HG02840 (cell line): ENCODE measurements at regions not wholly inside any gene's neighbourhood (a gene's known extent, or its start where the extent isn't known, plus 50 kb on each side); places are given as distances from the start of the nearest gene placed in this dataset.

ENCODE experiments used
- ATAC-seq: cut with Tn5 transposase; IDR thresholded peaks from one replicate; pipeline ENCODE4 v1.9.1; 2021; ENCODE audit warnings: mild to moderate bottlenecking, moderate library complexity, moderate number of reproducible peaks; ENCODE audit not compliant: unreplicated experiment, low FRiP score

DNA sequence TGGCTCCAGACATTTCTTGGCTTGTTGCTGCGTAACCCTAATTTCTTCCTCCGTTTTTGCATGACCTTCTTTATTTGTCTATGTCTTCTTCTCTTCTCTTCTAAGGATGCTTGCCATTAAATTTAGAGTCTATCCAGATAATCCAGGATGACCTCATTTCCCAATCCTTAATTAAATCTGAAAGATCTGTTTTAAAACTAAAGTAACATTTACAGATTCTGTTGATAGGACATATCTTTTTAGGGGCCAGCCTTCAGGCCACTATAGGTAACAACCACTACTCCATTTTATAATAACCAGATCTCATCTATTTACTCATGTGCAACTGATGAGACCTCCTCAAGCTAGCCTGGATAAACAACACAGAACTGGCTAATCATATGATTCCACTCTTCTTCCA lies 490.5 kb upstream of the SLC10A2 start:
- ATAC-seq: no peak

DNA sequence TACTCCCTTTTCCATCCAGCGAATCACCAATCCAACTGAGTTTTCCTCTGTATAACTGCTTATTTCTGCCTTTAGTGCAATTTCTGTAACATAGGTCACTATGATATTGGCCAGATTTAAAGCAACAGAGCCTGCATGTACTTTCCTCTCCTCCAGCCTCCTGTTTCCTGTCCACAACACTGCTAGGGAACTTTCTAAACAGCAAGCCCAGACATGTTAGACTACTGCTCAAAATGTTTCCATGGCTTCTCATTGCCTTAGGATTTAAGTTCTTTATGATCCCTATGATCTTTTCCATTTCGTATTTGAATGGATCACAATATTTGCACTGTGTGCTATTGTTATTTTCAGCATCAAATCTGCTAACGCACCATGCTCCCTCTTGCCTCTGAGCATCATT lies 481.7 kb upstream of the SLC10A2 start:
- no peak for ATAC-seq

DNA sequence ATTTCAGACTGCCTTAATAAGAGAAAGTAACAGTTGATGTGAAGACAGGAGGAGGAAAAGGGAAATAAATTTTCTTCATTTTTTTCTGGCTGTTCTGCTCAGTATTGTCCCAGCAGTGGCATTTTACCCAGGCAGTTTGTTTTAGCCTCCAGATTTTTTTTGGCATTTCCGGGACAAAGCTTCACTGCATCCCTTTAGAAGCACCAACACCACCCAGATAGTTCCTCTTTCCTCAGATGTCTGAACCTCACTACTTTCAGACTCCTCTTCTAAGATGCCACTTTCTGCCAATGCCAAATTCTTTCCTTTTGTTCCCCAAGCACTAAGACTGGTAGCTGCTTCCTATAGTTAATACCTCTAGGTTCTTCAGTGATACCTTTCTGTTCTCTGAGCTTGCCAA lies 480.1 kb upstream of the SLC10A2 start:
- no peak for ATAC-seq

DNA sequence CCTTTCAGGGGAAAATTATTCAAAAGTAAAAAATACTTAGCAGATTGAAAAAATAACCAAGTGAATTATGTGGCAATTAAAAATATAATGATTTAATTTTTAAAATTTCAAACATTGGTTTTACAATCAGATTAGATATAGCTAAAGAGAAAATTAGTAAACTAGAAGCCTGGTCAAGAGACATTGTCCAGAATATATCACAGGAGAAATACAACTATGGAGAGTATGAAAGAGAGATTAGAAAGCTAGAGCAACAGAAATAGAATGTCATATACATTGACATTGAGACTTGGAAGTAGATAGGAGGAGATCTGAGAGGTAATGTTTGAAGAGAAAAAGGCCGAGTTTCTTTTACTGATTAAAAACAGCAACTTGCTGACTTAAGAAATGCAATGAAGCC lies 476.4 kb upstream of the SLC10A2 start:
- ATAC-seq: no peak

DNA sequence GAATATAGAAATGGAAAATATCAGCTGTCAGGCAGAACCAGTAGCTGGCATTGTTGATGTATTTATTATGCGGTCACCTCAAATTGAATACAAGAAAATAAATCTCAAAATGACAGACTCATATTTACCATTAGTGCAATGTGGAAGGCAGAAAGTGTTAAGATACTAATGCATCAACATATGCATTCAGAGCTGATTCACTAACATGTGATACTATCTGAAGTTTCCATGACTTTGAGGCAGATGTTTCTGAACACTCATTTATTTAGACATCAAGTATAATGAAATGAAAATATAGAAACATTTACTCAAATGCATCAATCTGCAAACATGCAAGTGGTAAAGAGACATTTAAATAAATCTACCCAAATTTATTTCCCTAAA lies 474.2 kb upstream of the SLC10A2 start:
- no peak for ATAC-seq

DNA sequence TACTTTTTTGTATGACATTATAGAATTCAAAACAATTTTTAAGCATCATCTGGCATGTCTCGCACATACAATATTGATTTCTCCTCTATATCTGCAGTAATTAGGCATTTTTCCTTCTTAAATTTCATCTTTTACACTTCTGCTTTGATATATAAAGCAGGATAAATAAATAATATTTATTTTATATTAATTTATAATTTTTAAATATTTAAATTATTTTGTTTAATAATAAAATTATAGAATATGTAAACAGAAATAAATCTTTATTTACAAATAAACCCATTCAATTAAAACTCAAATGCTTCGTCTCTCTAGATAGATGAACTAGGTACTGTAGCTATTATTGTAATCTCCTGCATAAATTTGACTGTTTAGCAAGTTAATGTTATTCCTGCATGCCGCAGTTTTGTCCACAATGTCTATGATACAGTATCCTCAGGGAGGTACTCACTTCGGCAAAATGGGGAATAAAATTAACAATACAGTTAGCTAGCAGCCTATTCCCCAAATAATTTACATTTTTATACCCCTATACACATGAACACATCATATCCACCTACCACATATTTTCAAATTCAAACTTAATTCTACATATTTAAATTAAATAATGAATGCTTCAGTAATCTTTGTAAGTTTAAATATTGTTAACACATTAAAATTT lies 473.6 kb upstream of the SLC10A2 start:
- no peak for ATAC-seq

DNA sequence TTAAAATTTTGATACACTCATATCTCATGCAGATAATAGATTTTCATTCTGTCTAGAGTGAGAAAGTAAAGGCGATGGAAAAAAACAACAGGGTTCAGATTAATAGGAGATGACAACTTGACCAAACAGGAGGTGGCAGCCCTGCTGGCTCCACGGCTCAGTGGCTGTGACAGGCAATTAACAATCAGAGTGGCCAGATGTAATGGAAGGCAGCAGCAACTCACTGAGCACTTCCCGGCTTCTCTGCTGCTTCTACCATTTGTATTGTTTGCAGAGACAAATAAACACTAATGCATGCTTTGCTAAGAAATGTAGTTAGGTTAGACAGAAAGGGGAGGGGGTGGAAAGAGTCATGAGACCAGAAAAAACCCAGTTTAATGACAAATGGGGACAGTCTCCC lies 473.0 kb upstream of the SLC10A2 start:
- no peak for ATAC-seq

DNA sequence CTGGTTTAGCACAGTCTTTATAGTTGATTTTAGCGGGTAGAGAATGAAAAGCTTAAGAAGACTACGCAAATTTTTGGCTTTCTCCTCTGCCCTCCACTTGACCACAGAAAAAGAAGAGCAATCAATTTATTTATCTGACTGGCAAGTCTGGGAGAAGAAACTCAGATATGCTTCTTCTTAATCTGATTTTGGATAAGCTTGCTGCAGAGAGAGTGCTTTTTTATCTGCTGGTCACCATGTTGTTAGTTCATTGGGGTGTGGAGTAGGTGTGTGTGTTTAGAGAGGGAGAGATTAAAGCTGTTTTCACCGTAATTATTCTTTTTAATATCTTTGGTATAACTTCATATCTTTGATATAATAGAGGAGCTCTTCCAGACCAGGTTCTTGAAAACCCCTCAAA lies 471.4 kb upstream of the SLC10A2 start:
- ATAC-seq: no peak

DNA sequence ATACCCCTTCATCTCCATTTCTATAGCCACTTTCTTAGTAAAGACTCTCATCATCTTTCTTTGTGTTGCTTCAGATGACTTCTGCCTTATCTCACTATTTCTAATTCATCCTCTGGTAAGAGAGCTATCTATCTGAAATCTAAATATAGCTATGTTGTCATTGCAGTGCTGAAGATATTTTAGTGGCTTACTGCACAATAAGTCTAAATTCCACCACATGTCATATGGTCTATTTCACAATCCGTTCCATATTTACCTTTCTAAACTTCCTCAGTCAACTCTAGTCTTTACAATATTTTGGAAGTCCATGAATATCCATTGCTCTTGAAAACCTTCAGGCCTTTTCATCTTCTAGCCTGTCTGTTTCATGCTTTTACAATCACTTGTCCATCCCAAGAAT lies 465.1 kb upstream of the SLC10A2 start:
- no peak for ATAC-seq

DNA sequence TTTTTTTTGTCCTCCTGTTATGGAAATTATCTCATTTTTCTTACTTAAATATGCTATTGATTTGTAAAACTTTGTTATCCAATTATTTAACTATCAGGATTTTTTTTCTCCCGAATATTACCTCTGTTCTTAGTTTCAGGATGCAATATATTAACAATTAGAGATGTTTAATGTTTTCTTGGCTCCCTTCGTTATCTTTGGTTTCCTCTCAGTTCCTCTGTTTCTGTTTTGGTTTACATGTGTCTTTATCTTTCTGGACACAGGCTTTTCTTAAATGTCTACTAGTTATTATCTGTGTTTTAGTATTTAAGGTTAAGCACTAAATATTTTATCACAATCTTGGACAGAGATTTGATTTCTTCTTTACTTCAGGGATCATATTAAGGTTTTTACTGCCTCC lies 462.2 kb upstream of the SLC10A2 start:
- ATAC-seq: no peak

DNA sequence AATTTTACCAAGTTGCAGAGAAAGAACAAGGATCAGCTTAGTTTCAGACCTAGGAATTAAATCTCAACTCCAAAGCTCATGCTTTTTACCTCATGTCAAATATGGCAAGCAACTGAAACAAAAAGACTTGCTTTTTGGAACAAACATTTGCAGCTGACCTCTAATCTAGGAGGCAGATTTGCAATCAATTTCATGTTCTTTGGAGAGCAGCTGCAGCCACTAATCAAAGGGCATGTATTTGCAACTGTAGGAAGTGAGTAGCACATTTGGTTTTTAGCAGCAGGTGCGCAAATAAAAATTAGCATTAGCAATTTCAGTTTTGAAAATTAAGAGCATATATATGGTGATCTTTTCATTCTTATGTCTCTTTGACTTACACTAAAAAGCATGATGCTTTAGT lies 459.3 kb upstream of the SLC10A2 start:
- ATAC-seq: no peak

DNA sequence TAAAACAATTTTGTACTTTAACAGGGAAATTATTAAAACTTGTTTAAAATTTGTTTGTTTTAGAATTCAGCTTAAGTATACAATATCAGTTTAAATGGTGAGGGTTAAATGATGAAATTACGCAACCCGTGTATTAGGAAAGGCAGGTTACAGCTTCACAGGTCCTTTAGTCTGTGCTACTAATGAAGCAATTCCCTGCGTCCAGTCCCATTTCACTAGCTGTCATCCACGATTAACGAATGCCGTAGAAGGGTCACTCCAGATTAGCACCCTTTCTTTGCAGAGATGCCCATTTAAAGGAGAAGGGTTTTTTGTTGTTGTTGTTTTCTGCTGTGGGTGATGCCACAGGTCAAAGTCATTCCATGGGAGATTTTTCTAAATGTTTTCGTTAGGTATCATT lies 457.6 kb upstream of the SLC10A2 start:
- ATAC-seq: no peak

DNA sequence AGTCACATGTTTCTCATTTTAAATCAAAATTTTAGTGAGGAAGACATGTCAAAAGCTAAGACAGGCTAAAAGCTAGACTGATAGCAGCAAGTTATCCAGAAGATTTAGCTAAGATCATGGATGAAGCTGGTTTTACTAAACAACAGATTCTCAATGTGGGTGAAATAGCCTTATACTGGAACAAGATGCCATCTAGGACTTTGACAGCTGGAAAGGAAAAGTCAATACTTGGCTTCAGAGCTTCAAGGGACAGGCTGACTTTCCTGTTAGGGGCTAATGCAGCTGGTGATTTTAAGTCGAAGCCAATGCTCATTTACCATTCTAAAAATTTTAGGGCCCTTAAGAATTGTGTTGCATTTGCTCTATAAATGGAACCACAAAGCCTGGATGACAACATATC lies 455.3 kb upstream of the SLC10A2 start:
- no peak for ATAC-seq

DNA sequence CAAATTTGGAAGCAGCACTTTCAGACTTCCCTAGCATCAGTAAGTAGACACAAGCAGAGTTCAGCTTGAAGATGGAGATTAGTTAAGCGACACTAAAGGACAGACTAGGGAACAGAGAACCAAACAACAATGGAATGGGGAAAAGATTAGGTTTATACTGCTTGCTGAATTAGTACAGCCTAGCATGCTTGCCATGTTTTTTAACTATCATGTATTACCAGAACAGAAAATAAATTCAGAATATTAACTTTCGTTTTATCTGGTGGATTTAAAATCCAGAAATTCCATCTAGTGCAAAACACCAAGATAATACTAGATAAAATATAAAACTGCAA lies 451.5 kb upstream of the SLC10A2 start:
- ATAC-seq: no peak

DNA sequence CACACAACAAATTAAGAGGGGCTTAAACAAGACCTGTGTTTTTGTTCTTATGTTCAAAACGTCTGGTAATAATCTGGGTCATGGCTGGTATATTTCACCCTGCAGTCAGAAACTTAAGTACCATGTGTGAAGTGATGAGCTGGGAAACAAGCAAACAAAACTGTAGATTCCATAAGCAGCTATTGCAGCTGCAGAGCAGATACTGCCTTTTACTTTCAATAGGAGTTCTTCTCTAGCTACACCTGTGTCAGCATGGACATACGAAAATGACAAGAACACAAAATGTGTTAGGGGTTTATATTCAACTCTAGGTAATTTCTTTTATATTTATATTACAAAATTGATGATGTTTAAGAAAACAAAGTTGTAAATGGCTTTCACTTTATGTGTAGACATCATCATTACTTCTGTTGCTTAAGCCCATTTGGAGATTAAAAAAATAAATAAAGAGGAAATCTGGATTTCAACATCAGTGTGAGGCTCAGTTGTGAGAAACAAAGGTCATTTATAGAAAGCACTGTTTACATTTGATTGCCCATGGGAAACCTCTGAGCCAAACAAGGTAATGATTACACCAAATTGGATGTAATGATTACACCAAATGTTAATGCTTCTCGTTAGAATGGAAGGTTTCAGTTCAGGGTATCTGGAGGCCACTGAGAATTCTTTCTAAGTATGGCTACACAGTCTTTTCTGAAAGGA lies 451.0 kb upstream of the SLC10A2 start:
- ATAC-seq: peak; percentile 95

DNA sequence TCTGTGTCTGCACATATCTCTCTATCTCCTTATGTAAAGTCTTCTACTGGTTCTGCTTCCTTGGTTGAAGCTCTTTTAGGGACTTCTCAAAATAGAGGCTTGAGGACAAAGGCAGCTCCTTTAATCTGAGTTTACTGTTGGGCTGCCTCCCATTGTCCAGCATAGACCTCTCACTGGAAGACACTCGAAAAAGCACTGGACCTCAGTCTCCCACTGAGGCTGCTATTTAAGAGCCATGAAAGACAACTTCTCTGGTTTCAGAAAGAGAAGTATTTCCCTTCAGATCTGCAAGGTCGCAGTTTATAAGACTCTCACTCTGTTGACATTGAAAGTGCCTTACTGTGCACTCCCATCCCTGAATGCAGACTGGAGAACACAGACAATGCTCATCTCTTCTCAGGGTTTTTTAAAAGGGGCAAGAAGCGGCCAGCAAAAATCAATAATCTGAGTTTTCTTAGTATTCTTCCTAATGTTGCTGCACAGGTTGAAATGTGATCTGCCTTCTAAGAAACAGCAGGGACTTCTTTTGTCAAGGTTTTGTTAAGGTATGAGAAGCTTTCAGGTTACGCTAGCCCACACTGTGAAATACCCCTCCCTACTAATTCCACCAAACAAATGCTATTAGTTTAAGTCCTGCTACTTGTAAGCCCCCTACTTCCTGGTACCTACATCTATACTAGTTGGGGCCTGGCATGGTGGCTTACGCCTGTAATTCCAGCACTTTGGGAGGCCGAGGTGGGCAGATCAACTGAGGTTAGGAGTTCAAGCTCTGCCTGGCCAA lies 450.0 kb upstream of the SLC10A2 start:
- no peak for ATAC-seq

DNA sequence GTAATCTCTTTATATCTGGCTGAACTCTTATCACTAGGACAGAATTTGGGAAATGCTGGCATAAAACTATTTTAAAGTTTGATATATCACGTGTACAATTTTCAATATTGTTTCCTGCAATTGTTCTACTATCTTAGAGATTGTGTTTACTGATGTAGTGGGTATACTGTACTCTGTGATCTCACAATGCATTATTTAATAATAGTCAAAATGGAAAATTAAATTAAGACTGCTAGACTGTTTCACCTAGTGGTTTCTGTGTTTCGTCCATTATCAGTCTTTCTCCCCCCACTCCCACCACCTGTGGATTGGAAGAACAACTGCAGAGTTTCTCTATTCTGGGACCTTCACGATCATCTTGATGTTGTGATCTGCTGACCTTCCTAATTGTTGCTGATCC lies 449.2 kb upstream of the SLC10A2 start:
- no peak for ATAC-seq

DNA sequence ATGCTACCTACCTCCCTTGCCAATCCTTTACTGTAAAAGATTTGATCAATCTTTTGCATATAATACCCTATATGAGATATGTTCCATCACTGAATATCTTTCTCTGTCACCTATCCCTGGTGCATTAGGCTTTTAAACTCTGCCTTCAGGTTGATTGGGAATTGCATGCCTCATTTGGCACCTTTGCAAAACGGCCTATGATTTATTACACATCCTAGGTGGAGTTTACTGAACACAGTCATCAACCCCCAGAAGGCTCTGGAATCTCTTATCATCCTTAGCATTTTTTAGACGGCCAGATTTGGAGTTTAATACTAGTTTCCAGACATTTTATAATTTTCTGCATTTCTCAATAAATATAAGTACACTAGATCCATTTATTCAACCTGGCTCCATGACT lies 448.4 kb upstream of the SLC10A2 start:
- ATAC-seq: no peak

DNA sequence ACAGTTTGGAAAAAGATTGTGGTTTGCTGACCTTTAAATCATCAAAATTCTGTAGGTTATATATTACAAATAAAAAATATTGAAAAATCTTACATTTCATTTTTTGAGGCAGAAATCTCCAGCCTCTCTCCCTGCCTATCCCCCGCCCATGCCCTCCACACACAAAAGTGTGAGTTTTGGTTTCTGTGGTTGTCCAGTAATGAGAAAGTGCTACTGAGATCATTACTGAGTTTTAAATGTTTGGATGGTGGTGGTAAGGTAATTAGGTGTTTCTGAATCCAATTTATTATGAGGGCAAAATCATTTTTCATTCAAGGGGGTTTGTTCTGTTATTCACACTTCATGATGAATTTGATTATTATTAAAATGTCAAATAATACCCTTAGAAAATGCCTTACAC lies 448.0 kb upstream of the SLC10A2 start:
- no peak for ATAC-seq

DNA sequence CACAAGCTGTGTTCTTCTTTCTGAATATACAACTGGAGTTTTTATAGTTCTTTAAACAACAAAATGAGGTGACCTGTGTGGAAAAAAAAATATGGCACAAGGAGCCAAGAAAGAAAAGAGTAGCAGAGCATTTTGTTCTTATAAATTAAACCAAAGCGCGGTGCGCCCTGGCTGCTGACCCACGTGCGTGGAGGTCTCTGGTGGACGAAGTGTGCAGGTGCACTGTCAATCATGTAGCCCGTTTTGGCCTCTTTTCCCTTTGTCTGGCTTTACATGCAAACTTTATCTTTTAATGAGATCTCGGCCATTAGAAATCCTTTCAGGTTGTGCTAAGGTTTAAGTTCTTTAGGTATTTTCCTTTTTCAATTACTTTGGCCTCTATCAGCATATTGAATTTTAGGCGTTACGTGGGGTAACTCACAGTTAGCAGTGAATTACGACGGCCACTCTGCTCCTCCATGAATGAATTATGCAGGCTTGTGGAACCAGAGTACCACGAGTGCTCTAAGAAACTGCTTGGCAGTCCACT lies 443.9 kb upstream of the SLC10A2 start:
- ATAC-seq: no peak

DNA sequence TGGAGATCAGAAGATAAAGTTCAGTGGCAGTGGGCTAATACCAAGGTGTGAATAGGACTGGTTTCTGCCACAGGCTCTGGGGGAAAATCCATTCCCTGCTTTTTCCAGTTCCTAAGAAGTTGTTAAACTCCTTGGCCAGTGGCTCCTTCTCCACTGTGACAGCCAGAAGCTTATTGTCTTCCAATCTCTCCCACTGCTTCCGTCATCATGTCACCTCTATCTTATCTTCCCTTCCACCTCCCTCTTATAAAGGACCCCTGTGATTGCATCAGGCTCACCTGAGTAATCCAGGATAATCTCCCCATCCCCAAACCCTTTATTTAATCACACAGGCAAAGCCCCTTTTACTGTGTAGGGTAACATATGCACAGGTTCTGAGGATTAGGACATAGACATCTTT lies 431.2 kb upstream of the SLC10A2 start:
- ATAC-seq: no peak

DNA sequence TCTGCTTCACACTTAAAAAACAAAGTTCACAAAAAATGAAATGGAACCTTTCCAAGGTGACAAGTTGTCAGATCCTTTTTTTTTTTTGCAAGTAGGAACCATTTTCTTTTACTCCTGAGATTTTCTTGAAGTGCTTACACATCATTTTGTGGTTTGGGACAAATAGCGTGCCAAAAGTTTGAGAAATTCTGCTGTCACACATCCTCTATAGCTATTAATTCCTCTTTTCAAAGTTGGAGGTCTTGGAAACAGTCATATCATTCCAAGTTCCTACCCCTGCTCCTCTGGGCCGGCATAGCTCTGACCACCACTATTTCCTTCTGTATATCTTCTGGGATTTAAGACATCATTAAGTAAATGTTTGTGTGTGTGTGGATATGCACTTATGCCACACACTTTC lies 421.6 kb upstream of the SLC10A2 start:
- no peak for ATAC-seq
